BJ (cell line): ENCODE measurements at regions not wholly inside any gene's neighbourhood (a gene's known extent, or its start where the extent isn't known, plus 50 kb on each side); places are given as distances from the start of the nearest gene placed in this dataset.
A peak's percentile ranks its signal among the peaks of the same experiment; 100 is the strongest.

Experiments
- CTCF ChIA-PET: fragments of 350-600 bp; formaldehyde crosslinking; extraction: SDS; loops from one replicate; lab custom pipeline; 2021; ENCODE audit warnings: antibody characterized with exemption, inconsistent platforms; lab: Yijun Ruan, JAX
- POLR2A ChIA-PET: fragments of 300-600 bp; sonication (Branson Sonifier 250); formaldehyde crosslinking; extraction: SDS; loops from one replicate; lab custom pipeline; 2021; ENCODE audit warnings: antibody characterized with exemption; lab: Charles Lee
- DNase-seq: peaks from one replicate; pipeline ENCODE4 v3.0.0-alpha.2; 2011; ENCODE audit warnings: low read depth
- H3K27me3 ChIP-seq: 2 replicates; pipeline ENCODE4 v1.6.0; 2011; ENCODE audit warnings: low read length; ENCODE audit not compliant: control insufficient read depth, insufficient read depth
- H3K36me3 ChIP-seq: 2 replicates; pipeline ENCODE4 v1.5.1; 2011; ENCODE audit warnings: low read length; ENCODE audit not compliant: control insufficient read depth, insufficient read depth
- H3K4me3 ChIP-seq: 2 replicates; pipeline ENCODE4 v1.5.1; 2011; ENCODE audit warnings: low read depth, mild to moderate bottlenecking, control low read depth, low read length
- CTCF ChIP-seq: IDR thresholded peaks from 2 replicates; pipeline ENCODE4 v1.5.1; 2011; ENCODE audit warnings: low read depth, mild to moderate bottlenecking, control low read depth, inconsistent platforms, low read length, moderate library complexity; ENCODE audit not compliant: insufficient read depth

- Histone ChIP-seq H3K36me3 (no peaks in the 10 kb centered on the region), H3K4me3 (no peak overlapping the region), H3K27me3 (peaks cover 4% of the 10 kb centered on the region)
- CTCF ChIA-PET: interaction anchor here (0.6 to 8.0 kb wide), 4 partner anchors 52 to 187 kb away, joined by 3 to 83 read pairs (median 5); partner anchors contain the start of gene SDC1
- DNase-seq: no peak
- TF ChIP-seq CTCF: no peak
- POLR2A ChIA-PET: no interaction called here
Observed at GRCh38 chr2:20138696-20139095, 86.2 kb downstream of the SDC1 start.

DNA sequence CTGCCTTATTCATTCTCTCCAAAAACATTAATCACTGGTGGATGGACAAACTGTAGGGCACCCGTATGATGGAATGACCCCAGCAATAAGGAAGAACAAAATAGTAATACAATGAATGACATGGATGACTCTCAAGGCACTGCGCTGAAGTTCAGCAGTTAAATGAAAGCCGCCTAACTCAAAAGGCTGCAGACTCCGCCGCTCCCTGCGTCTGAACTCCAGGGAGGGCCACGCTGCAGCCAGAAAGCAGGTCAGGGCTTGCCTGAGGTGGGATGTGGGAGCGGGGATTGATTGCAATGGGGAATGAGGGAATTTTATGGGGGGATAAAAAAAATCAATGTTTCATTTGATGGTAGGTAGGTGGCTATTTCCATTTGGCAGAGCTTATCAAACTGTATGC is 86.5 kb upstream of the LAPTM4A start:
- Histone ChIP-seq H3K27me3 (peaks cover 4% of the 10 kb centered on the region), H3K36me3 (no peaks in the 10 kb centered on the region), H3K4me3 (no peak overlapping the region)
- TF ChIP-seq CTCF: no peak
- CTCF ChIA-PET: interaction anchor here (0.9 to 8.0 kb wide), 3 partner anchors 86 to 188 kb away, joined by 3 to 83 read pairs (median 4); partner anchors contain the start of gene SDC1
- no peak for DNase-seq
- POLR2A ChIA-PET: no interaction called here

DNA sequence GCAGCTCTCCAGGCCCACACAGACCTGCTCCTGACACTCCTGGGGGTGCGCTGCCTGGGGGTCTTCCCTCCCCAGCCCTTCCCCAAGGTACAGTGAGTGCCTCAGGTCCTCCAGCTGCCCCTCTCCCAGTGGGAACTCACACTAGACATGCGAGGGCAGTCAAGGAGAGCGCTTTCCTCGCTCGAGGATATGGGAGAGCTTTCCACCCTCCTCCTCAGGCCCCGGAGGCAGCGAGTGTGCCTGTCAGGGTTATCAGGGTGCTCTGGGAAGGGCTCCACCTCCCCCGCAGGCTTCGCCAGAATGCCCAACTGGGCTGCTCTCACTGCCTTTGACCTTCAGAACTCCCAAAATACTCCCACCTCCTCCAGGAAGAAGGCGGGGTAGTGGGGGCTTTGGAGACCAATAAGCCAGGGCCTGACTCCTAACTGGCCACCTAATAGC is 85.7 kb upstream of the LAPTM4A start:
- POLR2A ChIA-PET: no interaction called here
- CTCF ChIA-PET: interaction anchor here (1.1 to 8.0 kb wide), 4 partner anchors 11 to 154 kb away, joined by 3 to 83 read pairs (median 4); partner anchors contain the start of gene SDC1
- TF ChIP-seq CTCF: no peak
- Histone ChIP-seq H3K36me3 (no peaks in the 10 kb centered on the region), H3K27me3 (peaks cover 4% of the 10 kb centered on the region), H3K4me3 (no peak overlapping the region)
- no peak for DNase-seq

- DNase-seq: no peak
- ChIA-PET CTCF (interaction anchor here (0.7 to 8.0 kb wide), 20 partner anchors 8 to 190 kb away, joined by 3 to 83 read pairs (median 4); partner anchors contain the start of gene SDC1), POLR2A (interaction anchor here (0.8 to 1.0 kb wide), 2 partner anchors 86 to 311 kb away, joined by 3 to 7 read pairs; partner anchors contain the start of gene RHOB)
- Histone ChIP-seq H3K36me3 (no peaks in the 10 kb centered on the region), H3K27me3 (peaks cover 4% of the 10 kb centered on the region), H3K4me3 (no peak overlapping the region)
- no peak for TF ChIP-seq CTCF
Observed at GRCh38 chr2:20136149-20136548, 84.7 kb upstream of the LAPTM4A start.

GRCh38 chr2:20135631-20136050 is 84.2 kb upstream of the LAPTM4A start:
- TF ChIP-seq CTCF: peak; percentile 94
- no peak overlapping the region for H3K4me3 ChIP-seq
- CTCF ChIA-PET: interaction anchor here (0.7 to 8.0 kb wide), 19 partner anchors 8 to 191 kb away, joined by 3 to 83 read pairs (median 4); partner anchors contain the start of gene SDC1
- no peaks in the 10 kb centered on the region for H3K36me3 ChIP-seq
- DNase-seq: no peak
- peaks cover 4% of the 10 kb centered on the region for H3K27me3 ChIP-seq
- POLR2A ChIA-PET: interaction anchor here (0.8 to 1.0 kb wide), 2 partner anchors 86 to 311 kb away, joined by 3 to 7 read pairs; partner anchors contain the start of gene RHOB
